ENCODE measurements at regions not wholly inside any gene's neighbourhood (a gene's known extent, or its start where the extent isn't known, plus 50 kb on each side); places are given as distances from the start of the nearest gene placed in this dataset.

DNA sequence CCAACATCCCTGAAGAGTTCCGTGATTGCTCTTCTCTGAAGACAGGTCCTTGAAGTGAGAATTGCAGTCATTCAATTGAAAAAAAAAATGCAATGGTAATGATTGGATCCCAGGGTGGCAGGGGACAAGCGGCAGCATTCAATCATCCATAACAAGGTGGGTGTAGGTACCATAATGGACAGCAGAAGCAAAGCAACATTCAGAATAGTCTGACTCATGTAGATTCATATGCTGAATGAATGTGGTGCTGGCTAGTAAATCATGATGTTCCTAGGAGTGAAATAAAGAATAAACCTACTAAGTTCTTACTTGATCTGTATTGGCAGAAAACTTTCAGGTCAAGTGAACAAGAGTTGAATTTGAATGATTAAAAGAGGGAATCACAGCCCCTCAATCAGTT is 319.6 kb downstream of the GPATCH2 start:
- no peak overlapping the region for H3K4me2 ChIP-seq (ENCODE audit: low read length)
- H3K27me3 ChIP-seq (ENCODE audit: control insufficient read depth, low read length), result no peaks in the 10 kb centered on the region
- H3K36me3 ChIP-seq (ENCODE audit: control insufficient read depth, low read length), result no peaks in the 10 kb centered on the region
- H3K4me3 ChIP-seq (ENCODE audit: low read length), result no peak overlapping the region
- H3K4me1 ChIP-seq (ENCODE audit: control insufficient read depth, low read length), result no peaks in the 10 kb centered on the region
- H3F3A ChIP-seq (ENCODE audit: control insufficient read depth, insufficient read depth), result no peaks in the 10 kb centered on the region
- no peaks in the 10 kb centered on the region for H3K79me2 ChIP-seq (ENCODE audit: control insufficient read depth, low read length)
- no peak overlapping the region for H3K27ac ChIP-seq (ENCODE audit: low read depth, low read length)
- TF ChIP-seq EZH2phosphoT487 (IDR thresholded peaks at IDR 0.05; ENCODE audit: borderline replicate concordance, low read length), result no peak
- no peaks in the 10 kb centered on the region for H3K9me3 ChIP-seq (ENCODE audit: control insufficient read depth, insufficient read depth, low read length)
- no peaks in the 10 kb centered on the region for H4K20me1 ChIP-seq (ENCODE audit: control insufficient read depth, insufficient read depth, low read depth, low read length)
- H3K9me2 ChIP-seq (replicated peaks; ENCODE audit: control insufficient read depth, low read length), result no peaks in the 10 kb centered on the region

DNA sequence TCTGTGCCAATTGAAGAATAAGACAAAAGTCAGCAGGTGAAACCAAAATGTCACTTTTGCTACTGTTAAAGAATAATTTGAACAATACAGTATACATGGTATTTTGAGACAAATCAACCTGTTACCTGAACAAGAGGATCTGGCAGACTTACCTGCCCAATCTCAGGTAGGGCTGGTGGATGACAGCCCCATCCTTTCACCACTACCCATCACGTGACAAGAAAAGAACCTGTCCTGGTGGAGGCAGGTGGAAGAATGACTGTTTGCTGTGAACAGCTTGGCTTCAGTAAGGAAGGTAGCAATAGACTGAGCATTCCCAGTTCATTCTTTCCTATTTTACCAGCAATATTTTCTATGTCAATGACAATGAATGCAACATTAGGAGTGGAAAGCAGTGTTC is 349.6 kb downstream of the GPATCH2 start:
- no peaks in the 10 kb centered on the region for H3K27me3 ChIP-seq (ENCODE audit: control insufficient read depth, low read length)

DNA sequence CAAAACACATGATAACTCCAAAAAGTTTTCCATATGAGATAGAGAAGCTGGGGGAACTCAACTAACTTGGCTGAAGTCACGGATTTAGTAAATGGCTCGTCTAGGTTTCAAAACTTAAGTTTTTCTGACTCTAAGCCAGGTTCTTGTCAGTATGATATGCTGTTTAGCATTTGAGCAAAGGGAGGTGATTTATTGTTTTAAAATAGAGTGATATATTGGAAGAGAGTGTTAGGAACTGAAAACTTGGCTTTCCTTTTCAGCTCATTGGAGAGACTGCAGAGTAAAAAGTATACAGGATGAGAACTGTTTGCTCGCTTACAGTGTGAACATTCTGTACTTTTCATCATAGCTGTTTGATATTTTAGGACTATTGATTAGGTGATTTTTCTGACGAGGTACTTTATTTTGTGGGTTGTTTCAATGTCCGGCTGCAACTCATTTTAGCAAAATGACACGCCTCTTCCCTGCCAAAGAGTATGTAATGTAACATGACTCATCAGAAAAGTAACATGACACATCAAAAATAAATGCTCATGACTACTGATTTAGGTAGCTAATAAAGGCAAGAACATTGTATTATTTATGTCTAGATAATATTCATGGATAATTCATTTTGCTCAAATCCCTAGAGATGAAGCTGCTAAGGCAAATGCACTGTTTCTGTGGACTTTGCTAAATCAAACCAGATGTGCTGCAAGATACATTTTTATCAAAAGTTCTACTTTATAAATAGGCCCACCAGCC is 355.1 kb downstream of the GPATCH2 start:
- Histone ChIP-seq H3K4me1 (ENCODE audit: control insufficient read depth, low read length) (no peaks in the 10 kb centered on the region), H3K4me2 (ENCODE audit: low read length) (no peak overlapping the region), H3K79me2 (ENCODE audit: control insufficient read depth, low read length) (no peaks in the 10 kb centered on the region), H3K27me3 (ENCODE audit: control insufficient read depth, low read length) (no peaks in the 10 kb centered on the region), H3F3A (ENCODE audit: control insufficient read depth, insufficient read depth) (no peaks in the 10 kb centered on the region), H3K9me2 (replicated peaks; ENCODE audit: control insufficient read depth, low read length) (no peaks in the 10 kb centered on the region), H3K27ac (ENCODE audit: low read depth, low read length) (no peak overlapping the region), H3K9me3 (ENCODE audit: control insufficient read depth, insufficient read depth, low read length) (no peaks in the 10 kb centered on the region), H3K4me3 (ENCODE audit: low read length) (no peak overlapping the region), H3K36me3 (ENCODE audit: control insufficient read depth, low read length) (no peaks in the 10 kb centered on the region), H4K20me1 (ENCODE audit: control insufficient read depth, insufficient read depth, low read depth, low read length) (no peaks in the 10 kb centered on the region)
- no peak for TF ChIP-seq EZH2phosphoT487 (IDR thresholded peaks at IDR 0.05; ENCODE audit: borderline replicate concordance, low read length)
- TF ChIP-seq, protein P1, sequence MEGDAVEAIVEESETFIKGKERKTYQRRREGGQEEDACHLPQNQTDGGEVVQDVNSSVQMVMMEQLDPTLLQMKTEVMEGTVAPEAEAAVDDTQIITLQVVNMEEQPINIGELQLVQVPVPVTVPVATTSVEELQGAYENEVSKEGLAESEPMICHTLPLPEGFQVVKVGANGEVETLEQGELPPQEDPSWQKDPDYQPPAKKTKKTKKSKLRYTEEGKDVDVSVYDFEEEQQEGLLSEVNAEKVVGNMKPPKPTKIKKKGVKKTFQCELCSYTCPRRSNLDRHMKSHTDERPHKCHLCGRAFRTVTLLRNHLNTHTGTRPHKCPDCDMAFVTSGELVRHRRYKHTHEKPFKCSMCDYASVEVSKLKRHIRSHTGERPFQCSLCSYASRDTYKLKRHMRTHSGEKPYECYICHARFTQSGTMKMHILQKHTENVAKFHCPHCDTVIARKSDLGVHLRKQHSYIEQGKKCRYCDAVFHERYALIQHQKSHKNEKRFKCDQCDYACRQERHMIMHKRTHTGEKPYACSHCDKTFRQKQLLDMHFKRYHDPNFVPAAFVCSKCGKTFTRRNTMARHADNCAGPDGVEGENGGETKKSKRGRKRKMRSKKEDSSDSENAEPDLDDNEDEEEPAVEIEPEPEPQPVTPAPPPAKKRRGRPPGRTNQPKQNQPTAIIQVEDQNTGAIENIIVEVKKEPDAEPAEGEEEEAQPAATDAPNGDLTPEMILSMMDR (IDR thresholded peaks at IDR 0.05; ENCODE audit: low read depth, low read length, poor library complexity, severe bottlenecking), result no peak

More for the DNA sequence above, 349.6 kb downstream of the GPATCH2 start:
- Histone ChIP-seq H3K79me2 (ENCODE audit: control insufficient read depth, low read length) (no peaks in the 10 kb centered on the region), H3K9me3 (ENCODE audit: control insufficient read depth, insufficient read depth, low read length) (no peaks in the 10 kb centered on the region), H3K4me1 (ENCODE audit: control insufficient read depth, low read length) (no peaks in the 10 kb centered on the region), H4K20me1 (ENCODE audit: control insufficient read depth, insufficient read depth, low read depth, low read length) (no peaks in the 10 kb centered on the region), H3K36me3 (ENCODE audit: control insufficient read depth, low read length) (no peaks in the 10 kb centered on the region), H3K9me2 (replicated peaks; ENCODE audit: control insufficient read depth, low read length) (no peaks in the 10 kb centered on the region), H3F3A (ENCODE audit: control insufficient read depth, insufficient read depth) (no peaks in the 10 kb centered on the region), H3K4me2 (ENCODE audit: low read length) (no peak overlapping the region), H3K4me3 (ENCODE audit: low read length) (no peak overlapping the region), H3K27ac (ENCODE audit: low read depth, low read length) (no peak overlapping the region)
- TF ChIP-seq, protein P1 (IDR thresholded peaks at IDR 0.05; ENCODE audit: low read depth, low read length, poor library complexity, severe bottlenecking), result no peak
- no peak for TF ChIP-seq EZH2phosphoT487 (IDR thresholded peaks at IDR 0.05; ENCODE audit: borderline replicate concordance, low read length)

DNA sequence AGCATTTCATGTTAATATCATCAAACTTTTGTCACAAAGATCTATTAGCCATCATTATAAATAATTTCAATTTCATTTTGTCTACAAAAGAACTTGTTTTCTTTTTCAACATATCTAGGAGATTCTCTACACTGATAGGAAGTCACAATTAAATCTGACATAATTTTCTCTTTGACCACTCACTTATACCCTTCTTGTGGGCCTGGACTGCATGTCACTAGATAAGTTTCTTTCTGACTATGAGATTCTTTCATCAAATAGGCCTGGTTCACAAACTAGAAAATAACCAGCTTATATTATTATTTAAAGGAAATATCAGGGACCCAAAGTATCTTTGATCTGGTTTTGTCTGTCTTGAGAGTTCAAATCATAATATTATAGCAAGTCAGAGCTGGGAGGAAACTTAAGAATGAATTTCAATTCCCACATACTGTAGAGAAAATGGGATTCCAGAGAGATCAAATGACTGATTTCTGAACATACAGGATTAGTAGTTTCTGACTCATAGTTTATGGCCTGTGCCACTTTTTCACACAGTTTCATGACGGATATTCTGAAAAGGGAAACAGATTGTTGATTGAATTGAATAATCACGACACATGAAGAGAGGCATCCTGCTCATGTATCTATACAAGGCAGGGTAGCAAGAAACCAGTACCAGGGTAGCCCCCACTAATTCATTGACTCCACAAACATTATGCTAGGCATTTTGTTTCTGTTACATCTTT is 355.8 kb downstream of the GPATCH2 start:
- no peak overlapping the region for H3K4me3 ChIP-seq (ENCODE audit: low read length)
- no peaks in the 10 kb centered on the region for H3K4me1 ChIP-seq (ENCODE audit: control insufficient read depth, low read length)
- no peaks in the 10 kb centered on the region for H3K9me3 ChIP-seq (ENCODE audit: control insufficient read depth, insufficient read depth, low read length)
- no peak overlapping the region for H3K4me2 ChIP-seq (ENCODE audit: low read length)
- H3K9me2 ChIP-seq (replicated peaks; ENCODE audit: control insufficient read depth, low read length), result no peaks in the 10 kb centered on the region
- no peaks in the 10 kb centered on the region for H4K20me1 ChIP-seq (ENCODE audit: control insufficient read depth, insufficient read depth, low read depth, low read length)
- no peaks in the 10 kb centered on the region for H3K79me2 ChIP-seq (ENCODE audit: control insufficient read depth, low read length)
- H3K27ac ChIP-seq (ENCODE audit: low read depth, low read length), result no peak overlapping the region
- no peak for TF ChIP-seq EZH2phosphoT487 (IDR thresholded peaks at IDR 0.05; ENCODE audit: borderline replicate concordance, low read length)
- TF ChIP-seq, protein P1 (IDR thresholded peaks at IDR 0.05; ENCODE audit: low read depth, low read length, poor library complexity, severe bottlenecking), result no peak
- no peaks in the 10 kb centered on the region for H3K27me3 ChIP-seq (ENCODE audit: control insufficient read depth, low read length)
- H3F3A ChIP-seq (ENCODE audit: control insufficient read depth, insufficient read depth), result no peaks in the 10 kb centered on the region
- no peaks in the 10 kb centered on the region for H3K36me3 ChIP-seq (ENCODE audit: control insufficient read depth, low read length)

Measured in DOHH2 (cell line).